ENCODE measurements at regions not wholly inside any gene's neighbourhood (a gene's known extent, or its start where the extent isn't known, plus 50 kb on each side); places are given as distances from the start of the nearest gene placed in this dataset.
A peak's percentile ranks its signal among the peaks of the same experiment; 100 is the strongest.

- no peak overlapping the region for H3K27ac ChIP-seq
- TF ChIP-seq, protein P1, sequence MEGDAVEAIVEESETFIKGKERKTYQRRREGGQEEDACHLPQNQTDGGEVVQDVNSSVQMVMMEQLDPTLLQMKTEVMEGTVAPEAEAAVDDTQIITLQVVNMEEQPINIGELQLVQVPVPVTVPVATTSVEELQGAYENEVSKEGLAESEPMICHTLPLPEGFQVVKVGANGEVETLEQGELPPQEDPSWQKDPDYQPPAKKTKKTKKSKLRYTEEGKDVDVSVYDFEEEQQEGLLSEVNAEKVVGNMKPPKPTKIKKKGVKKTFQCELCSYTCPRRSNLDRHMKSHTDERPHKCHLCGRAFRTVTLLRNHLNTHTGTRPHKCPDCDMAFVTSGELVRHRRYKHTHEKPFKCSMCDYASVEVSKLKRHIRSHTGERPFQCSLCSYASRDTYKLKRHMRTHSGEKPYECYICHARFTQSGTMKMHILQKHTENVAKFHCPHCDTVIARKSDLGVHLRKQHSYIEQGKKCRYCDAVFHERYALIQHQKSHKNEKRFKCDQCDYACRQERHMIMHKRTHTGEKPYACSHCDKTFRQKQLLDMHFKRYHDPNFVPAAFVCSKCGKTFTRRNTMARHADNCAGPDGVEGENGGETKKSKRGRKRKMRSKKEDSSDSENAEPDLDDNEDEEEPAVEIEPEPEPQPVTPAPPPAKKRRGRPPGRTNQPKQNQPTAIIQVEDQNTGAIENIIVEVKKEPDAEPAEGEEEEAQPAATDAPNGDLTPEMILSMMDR (conservative IDR thresholded peaks at IDR 0.05), result no peak
Observed at GRCh38 chr5:125177340-125177739, 430.9 kb upstream of the ZNF608 start.

DNA sequence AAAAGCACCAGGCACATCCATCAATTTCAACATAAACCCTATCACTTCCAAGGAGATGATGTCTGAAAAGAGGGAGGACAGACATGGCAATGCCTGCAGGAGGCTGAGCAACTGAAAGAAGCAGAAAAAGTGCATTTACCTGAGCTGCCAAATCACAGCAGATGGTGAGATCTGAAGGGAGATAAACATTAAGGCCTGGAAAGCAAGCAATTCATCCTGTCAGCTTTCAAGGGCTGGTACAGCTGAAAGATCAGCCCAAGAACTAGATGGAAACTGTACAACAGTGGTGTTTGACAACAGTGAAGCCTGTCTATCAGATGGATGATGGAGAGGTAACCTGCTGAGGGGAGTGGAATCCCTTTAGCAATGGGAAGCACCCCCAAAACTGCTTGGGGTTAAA is 433.2 kb upstream of the ZNF608 start:
- peak overlapping the region; percentile 22; the same call in 1 of the 2 replicates for H3K27ac ChIP-seq
- TF ChIP-seq, protein P1 (conservative IDR thresholded peaks at IDR 0.05), result no peak

GRCh38 chr5:125180231-125180829 is 433.9 kb upstream of the ZNF608 start:
- peak overlapping the region; percentile 22; the same call in 1 of the 2 replicates for H3K27ac ChIP-seq
- TF ChIP-seq, protein P1 (conservative IDR thresholded peaks at IDR 0.05), result no peak

- TF ChIP-seq, protein P1 (conservative IDR thresholded peaks at IDR 0.05), result no peak
- H3K27ac ChIP-seq, result no peak overlapping the region
Observed at GRCh38 chr5:125181159-125181558, 434.7 kb upstream of the ZNF608 start.

DNA sequence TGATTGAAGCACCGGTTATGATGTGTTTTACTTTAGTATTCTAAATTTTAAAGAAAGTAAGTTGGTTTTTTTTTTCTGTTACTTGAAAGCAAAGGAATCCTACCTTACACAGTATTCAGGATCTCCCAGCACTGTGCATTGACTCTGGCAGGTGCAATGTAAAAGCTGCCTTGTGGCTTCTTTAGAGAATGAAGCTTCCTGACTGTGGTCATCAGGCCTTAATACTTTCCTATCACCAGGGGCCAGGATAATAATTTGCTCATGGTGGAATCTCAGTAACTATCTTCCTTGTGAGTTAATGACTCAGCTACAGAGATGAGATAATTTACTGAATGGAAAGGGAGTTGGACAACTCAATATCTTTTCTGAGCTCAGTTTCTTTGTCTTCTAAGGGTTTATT is 435.5 kb upstream of the ZNF608 start:
- TF ChIP-seq, protein P1 (conservative IDR thresholded peaks at IDR 0.05), result no peak
- no peak overlapping the region for H3K27ac ChIP-seq

DNA sequence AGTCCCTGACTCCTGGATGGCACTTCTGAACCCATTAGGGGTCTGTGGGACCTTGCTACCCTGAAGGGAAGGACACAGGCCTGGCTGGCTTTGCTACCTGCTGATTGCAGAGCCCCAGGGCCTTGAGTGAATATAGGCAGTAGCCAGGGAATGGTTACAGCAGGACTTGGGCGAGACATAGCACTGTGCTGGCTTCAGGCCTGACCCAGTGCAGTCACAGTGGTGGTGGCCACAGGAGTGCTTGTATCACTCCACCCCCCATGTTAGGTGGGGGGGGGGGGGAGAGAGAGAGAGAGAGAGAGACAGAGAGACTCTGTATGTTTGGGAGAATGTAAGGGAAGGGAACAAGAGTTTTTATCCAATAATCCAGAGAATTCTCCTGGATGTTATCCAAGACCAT is 439.3 kb upstream of the ZNF608 start:
- TF ChIP-seq, protein P1 (conservative IDR thresholded peaks at IDR 0.05), result no peak
- H3K27ac ChIP-seq, result peak overlapping the region; percentile 32; the same call in 1 of the 2 replicates

GRCh38 chr5:125186911-125187375 is 440.5 kb upstream of the ZNF608 start:
- peak overlapping the region; percentile 32 for H3K27ac ChIP-seq
- TF ChIP-seq, protein P1 (conservative IDR thresholded peaks at IDR 0.05), result no peak

Data from VCaP (cell line).